Caco-2 (cell line): ENCODE measurements at regions not wholly inside any gene's neighbourhood (a gene's known extent, or its start where the extent isn't known, plus 50 kb on each side); places are given as distances from the start of the nearest gene placed in this dataset.

Experiments
- BruUV-seq: library from RNA; stranded (reverse); fragments of 400-500 nt; replicated peaks from 2 replicates; lab custom pipeline; 2021; lab: Mats Ljungman, UMichigan
- CTCF ChIA-PET: fragments of 300-600 bp; sonication (Branson Sonifier 250); formaldehyde crosslinking; loops from one replicate; lab custom pipeline; 2022; ENCODE audit warnings: antibody characterized with exemption; lab: Charles Lee
- POLR2A ChIA-PET: fragments of 300-600 bp; sonication (Branson Sonifier 250); formaldehyde crosslinking; loops from one replicate; lab custom pipeline; 2022; ENCODE audit warnings: antibody characterized with exemption; lab: Charles Lee
- DNase-seq, 2 experiments: peaks; one replicate each; pipeline versions ENCODE4 v3.0.0 to v3.0.0-alpha.2; 2020 to 2022
- H3K27me3 ChIP-seq: replicated peaks from 2 replicates; pipeline ENCODE4 v1.6.0; 2011; ENCODE audit warnings: low read length; ENCODE audit not compliant: control insufficient read depth, insufficient read depth
- H3K36me3 ChIP-seq: 2 replicates; pipeline ENCODE4 v1.5.1; 2011; ENCODE audit warnings: low read length; ENCODE audit not compliant: control insufficient read depth, insufficient read depth
- H3K4me1 ChIP-seq: fragments of 250-450 bp; sonication (Bioruptor Pico); 2 replicates; pipeline ENCODE4 v1.5.1; 2020; ENCODE audit warnings: mild to moderate bottlenecking
- H3K4me3 ChIP-seq: 2 replicates; pipeline ENCODE4 v1.5.1; 2011; ENCODE audit warnings: low read depth, mild to moderate bottlenecking, control low read depth, low read length
- H3K9me3 ChIP-seq: fragments of 250-450 bp; sonication (Bioruptor Pico); 2 replicates; pipeline ENCODE4 v1.5.1; 2020; ENCODE audit warnings: mild to moderate bottlenecking, moderate library complexity
- H3K27ac Mint-ChIP-seq: one replicate; pipeline ENCODE4 v1.8.0; 2022; ENCODE audit warnings: mixed read lengths; ENCODE audit not compliant: unreplicated experiment
- H3K27me3 Mint-ChIP-seq: one replicate; pipeline ENCODE4 v1.8.0; 2022; ENCODE audit warnings: mixed read lengths; ENCODE audit not compliant: insufficient read depth, unreplicated experiment
- H3K36me3 Mint-ChIP-seq: one replicate; pipeline ENCODE4 v1.8.0; 2022; ENCODE audit warnings: mild to moderate bottlenecking, mixed read lengths; ENCODE audit not compliant: insufficient read depth, unreplicated experiment
- H3K4me1 Mint-ChIP-seq: one replicate; pipeline ENCODE4 v1.8.0; 2022; ENCODE audit warnings: low read depth, mixed read lengths; ENCODE audit not compliant: unreplicated experiment
- H3K4me3 Mint-ChIP-seq: one replicate; pipeline ENCODE4 v1.8.0; 2022; ENCODE audit warnings: mild to moderate bottlenecking, moderate library complexity, mixed read lengths; ENCODE audit not compliant: unreplicated experiment
- H3K9me3 Mint-ChIP-seq: one replicate; pipeline ENCODE4 v1.8.0; 2022; ENCODE audit warnings: mixed read lengths; ENCODE audit not compliant: unreplicated experiment
- intact Hi-C: fragments of 100-400 bp; cut with micrococcal nuclease; formaldehyde crosslinking; loops from one replicate; pipeline ENCODE4 v1.10.0; 2022; ENCODE audit not compliant: unreplicated experiment
- TF ChIP-seq, protein P1 (sequence below), 2 experiments: fragments of 200-600 bp in 1 of 2; IDR thresholded peaks; 1 replicate in 1 of 2; 2 replicates in 1 of 2; pipeline versions ENCODE4 v1.5.1 to v1.8.0; 2011 to 2022; ENCODE audit warnings: antibody characterized with exemption in 1 of 2, control low read depth in 1 of 2, inconsistent platforms in 1 of 2, low read depth in 1 of 2, low read length in 1 of 2, mild to moderate bottlenecking in 1 of 2, moderate library complexity in 1 of 2; ENCODE audit not compliant: insufficient read depth in 1 of 2, severe bottlenecking in 1 of 2, unreplicated experiment in 1 of 2

DNA sequence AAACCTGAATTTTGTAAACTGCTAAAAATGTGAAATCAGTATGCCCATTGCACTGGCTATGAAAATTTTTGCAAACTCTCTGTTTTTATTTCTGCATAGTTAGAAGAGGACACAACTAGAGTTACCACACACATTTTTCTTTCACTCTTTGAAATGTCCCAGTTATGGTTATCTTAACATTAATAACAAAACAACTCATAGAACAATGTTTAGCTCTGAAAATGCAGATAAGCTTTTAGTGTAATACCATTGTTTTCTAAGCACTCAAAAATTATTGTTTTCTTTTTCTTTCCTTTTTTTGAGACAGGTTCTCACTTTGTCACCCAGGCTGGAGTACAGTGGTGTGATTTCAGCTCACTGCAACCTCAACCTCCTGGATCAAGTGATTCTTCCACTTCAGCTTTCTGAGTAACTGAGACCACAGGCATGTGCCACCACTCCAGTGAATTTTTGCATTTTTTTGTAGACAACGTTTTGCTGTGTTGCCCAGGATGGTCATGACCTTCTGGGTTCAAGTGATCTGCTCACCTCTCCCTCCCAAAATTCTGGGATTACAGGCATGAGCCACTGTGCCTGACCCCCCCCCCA lies 1204.5 kb upstream of the ZEB2 start:
- intact Hi-C loops, result no loop called here
- Histone ChIP-seq H3K36me3 (no peaks in the 10 kb centered on the region), H3K27me3 (no peaks in the 10 kb centered on the region), H3K4me3 (no peak overlapping the region), H3K4me1 (no peaks in the 10 kb centered on the region), H3K9me3 (no peaks in the 10 kb centered on the region)
- ChIA-PET CTCF (no interaction called here), POLR2A (no interaction called here)
- no peak overlapping the region for H3K4me3 Mint-ChIP-seq
- no peak overlapping the region for H3K27ac Mint-ChIP-seq
- no peaks in the 10 kb centered on the region for H3K36me3 Mint-ChIP-seq
- H3K27me3 Mint-ChIP-seq, result peaks cover 3% of the 10 kb centered on the region
- no peaks in the 10 kb centered on the region for H3K9me3 Mint-ChIP-seq
- no peaks in the 10 kb centered on the region for H3K4me1 Mint-ChIP-seq
- BruUV-seq, result no TSS peak
- no peak for DNase-seq
- TF ChIP-seq, protein P1, sequence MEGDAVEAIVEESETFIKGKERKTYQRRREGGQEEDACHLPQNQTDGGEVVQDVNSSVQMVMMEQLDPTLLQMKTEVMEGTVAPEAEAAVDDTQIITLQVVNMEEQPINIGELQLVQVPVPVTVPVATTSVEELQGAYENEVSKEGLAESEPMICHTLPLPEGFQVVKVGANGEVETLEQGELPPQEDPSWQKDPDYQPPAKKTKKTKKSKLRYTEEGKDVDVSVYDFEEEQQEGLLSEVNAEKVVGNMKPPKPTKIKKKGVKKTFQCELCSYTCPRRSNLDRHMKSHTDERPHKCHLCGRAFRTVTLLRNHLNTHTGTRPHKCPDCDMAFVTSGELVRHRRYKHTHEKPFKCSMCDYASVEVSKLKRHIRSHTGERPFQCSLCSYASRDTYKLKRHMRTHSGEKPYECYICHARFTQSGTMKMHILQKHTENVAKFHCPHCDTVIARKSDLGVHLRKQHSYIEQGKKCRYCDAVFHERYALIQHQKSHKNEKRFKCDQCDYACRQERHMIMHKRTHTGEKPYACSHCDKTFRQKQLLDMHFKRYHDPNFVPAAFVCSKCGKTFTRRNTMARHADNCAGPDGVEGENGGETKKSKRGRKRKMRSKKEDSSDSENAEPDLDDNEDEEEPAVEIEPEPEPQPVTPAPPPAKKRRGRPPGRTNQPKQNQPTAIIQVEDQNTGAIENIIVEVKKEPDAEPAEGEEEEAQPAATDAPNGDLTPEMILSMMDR (IDR thresholded peaks at IDR 0.05; ENCODE audit: insufficient read depth in 1 of 2, low read depth in 1 of 2, low read length in 1 of 2, severe bottlenecking in 1 of 2, unreplicated experiment in 1 of 2), result no peak

DNA sequence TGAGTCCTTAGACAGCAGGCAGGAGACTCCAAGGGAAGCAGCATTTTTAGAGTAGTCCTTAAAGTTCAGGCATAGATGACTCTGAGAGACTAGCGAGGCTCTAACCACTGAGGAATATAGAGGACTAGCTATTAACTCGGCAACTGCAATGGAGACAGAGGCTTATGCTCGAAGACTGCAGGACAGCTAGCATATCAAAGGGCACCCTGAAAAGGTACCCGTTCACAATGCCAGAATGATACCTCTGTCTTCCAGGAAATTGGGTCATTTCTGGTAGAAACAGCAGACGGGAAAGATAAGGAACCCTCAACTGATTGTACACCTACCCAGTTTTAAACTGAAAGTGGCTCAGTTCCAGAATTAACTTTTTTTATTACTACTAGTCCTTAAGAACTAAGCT lies 1204.0 kb upstream of the ZEB2 start:
- TF ChIP-seq, protein P1 (IDR thresholded peaks at IDR 0.05; ENCODE audit: insufficient read depth in 1 of 2, low read depth in 1 of 2, low read length in 1 of 2, severe bottlenecking in 1 of 2, unreplicated experiment in 1 of 2), result no peak

GRCh38 chr2:145721681-145722080 lies 1201.8 kb upstream of the ZEB2 start:
- no peaks in the 10 kb centered on the region for H3K4me1 Mint-ChIP-seq
- no peaks in the 10 kb centered on the region for H3K9me3 Mint-ChIP-seq
- Histone ChIP-seq H3K36me3 (no peaks in the 10 kb centered on the region), H3K4me3 (no peak overlapping the region), H3K9me3 (no peaks in the 10 kb centered on the region), H3K27me3 (no peaks in the 10 kb centered on the region), H3K4me1 (no peaks in the 10 kb centered on the region)
- H3K36me3 Mint-ChIP-seq, result no peaks in the 10 kb centered on the region
- ChIA-PET POLR2A (no interaction called here), CTCF (no interaction called here)
- no peak for DNase-seq
- BruUV-seq, result no TSS peak
- H3K27me3 Mint-ChIP-seq, result peaks cover 3% of the 10 kb centered on the region
- TF ChIP-seq, protein P1 (IDR thresholded peaks at IDR 0.05; ENCODE audit: insufficient read depth in 1 of 2, low read depth in 1 of 2, low read length in 1 of 2, severe bottlenecking in 1 of 2, unreplicated experiment in 1 of 2), result no peak
- no peak overlapping the region for H3K4me3 Mint-ChIP-seq
- no peak overlapping the region for H3K27ac Mint-ChIP-seq
- intact Hi-C loops, result no loop called here

More for the DNA sequence above, 1204.0 kb upstream of the ZEB2 start:
- H3K4me3 ChIP-seq, result no peak overlapping the region
- DNase-seq, result no peak
- H3K27me3 ChIP-seq, result no peaks in the 10 kb centered on the region
- ChIA-PET CTCF (no interaction called here), POLR2A (no interaction called here)
- no peaks in the 10 kb centered on the region for H3K9me3 ChIP-seq
- no peaks in the 10 kb centered on the region for H3K4me1 ChIP-seq
- no peaks in the 10 kb centered on the region for H3K36me3 ChIP-seq
- Mint-ChIP-seq H3K27me3 (peaks cover 3% of the 10 kb centered on the region), H3K36me3 (no peaks in the 10 kb centered on the region), H3K4me3 (no peak overlapping the region), H3K4me1 (no peaks in the 10 kb centered on the region), H3K9me3 (no peaks in the 10 kb centered on the region), H3K27ac (no peak overlapping the region)
- no TSS peak for BruUV-seq
- intact Hi-C loops, result no loop called here
